SK-N-SH (cell line): ENCODE measurements at regions not wholly inside any gene's neighbourhood (a gene's known extent, or its start where the extent isn't known, plus 50 kb on each side); places are given as distances from the start of the nearest gene placed in this dataset.

Source experiments
- CHD2 ChIP-seq: fragments of 150-350 bp; IDR thresholded peaks from 2 replicates; pipeline ENCODE4 v1.6.1; 2018; ENCODE audit warnings: low read length; ENCODE audit not compliant: partially characterized antibody
- EP300 ChIP-seq, 2 experiments: IDR thresholded peaks; 2 replicates each; pipeline versions ENCODE4 v1.4.0 to v1.6.1; 2012; ENCODE audit warnings: borderline replicate concordance in 1 of 2, low read depth in 1 of 2, low read length in 1 of 2
- MXI1 ChIP-seq: IDR thresholded peaks from 2 replicates; pipeline ENCODE4 v1.6.1; 2012; ENCODE audit warnings: mild to moderate bottlenecking, low read depth, low read length, improper control_type of control experiment
- RCOR1 ChIP-seq: fragments of 150-350 bp; IDR thresholded peaks from 2 replicates; pipeline ENCODE4 v1.6.1; 2017; ENCODE audit warnings: antibody characterized with exemption, low read length
- REST ChIP-seq: IDR thresholded peaks from 2 replicates; pipeline ENCODE4 v1.6.1; 2012; ENCODE audit warnings: mild to moderate bottlenecking, low read depth, low read length, moderate library complexity
- SMC3 ChIP-seq: IDR thresholded peaks from 2 replicates; pipeline ENCODE4 v1.6.1; 2012; ENCODE audit warnings: low read depth, low read length, improper control_type of control experiment
- TAF1 ChIP-seq: IDR thresholded peaks from 2 replicates; pipeline ENCODE4 v1.6.1; 2012; ENCODE audit warnings: low read depth, mild to moderate bottlenecking, low read length, moderate library complexity, borderline replicate concordance
- TF ChIP-seq, protein P1 (sequence below): fragments of 200-600 bp; sonication (generic); IDR thresholded peaks from 2 replicates; pipeline ENCODE4 v1.6.1; 2017; ENCODE audit warnings: antibody characterized with exemption, mild to moderate bottlenecking, moderate library complexity
- TF ChIP-seq, protein P2 (sequence below): IDR thresholded peaks from 2 replicates; pipeline ENCODE4 v1.4.0; 2012; ENCODE audit warnings: low read depth, borderline replicate concordance
- TF ChIP-seq, protein P3 (sequence below): IDR thresholded peaks from 2 replicates; pipeline ENCODE4 v1.4.0; 2012; ENCODE audit warnings: low read depth

DNA sequence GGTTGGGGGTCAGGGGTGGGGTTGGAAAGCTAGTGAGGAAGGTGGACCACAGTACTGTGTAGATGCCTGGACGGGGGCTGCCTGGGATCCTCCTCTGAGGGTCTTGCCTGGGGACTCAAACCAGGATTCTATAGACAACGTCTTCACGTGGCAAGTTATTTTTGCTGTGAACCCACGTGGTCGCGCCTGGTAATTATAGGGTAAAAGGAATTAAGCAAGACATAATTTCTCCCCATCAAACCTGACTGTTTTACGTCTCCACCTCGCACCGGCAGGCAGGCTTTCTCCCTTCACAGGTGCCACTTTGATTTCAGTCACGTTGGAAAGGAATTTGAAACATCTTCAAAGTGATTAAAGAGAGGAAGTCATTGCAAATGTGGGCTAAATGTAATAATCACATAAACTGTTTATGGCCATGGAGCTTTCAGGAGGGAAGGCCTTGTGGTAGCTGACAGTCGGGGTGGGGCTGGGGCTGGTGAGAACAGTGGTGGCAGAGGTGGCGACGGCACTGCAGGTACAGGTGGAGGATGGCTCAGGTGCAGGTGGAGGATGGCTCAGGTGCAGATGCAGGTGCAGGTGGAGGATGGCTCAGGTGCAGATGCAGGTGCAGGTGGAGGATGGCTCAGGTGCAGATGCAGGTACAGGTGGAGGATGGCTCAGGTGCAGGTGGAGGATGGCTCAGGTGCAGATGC is 197.1 kb upstream of the NLRP1 start:
- TF ChIP-seq, protein P1, sequence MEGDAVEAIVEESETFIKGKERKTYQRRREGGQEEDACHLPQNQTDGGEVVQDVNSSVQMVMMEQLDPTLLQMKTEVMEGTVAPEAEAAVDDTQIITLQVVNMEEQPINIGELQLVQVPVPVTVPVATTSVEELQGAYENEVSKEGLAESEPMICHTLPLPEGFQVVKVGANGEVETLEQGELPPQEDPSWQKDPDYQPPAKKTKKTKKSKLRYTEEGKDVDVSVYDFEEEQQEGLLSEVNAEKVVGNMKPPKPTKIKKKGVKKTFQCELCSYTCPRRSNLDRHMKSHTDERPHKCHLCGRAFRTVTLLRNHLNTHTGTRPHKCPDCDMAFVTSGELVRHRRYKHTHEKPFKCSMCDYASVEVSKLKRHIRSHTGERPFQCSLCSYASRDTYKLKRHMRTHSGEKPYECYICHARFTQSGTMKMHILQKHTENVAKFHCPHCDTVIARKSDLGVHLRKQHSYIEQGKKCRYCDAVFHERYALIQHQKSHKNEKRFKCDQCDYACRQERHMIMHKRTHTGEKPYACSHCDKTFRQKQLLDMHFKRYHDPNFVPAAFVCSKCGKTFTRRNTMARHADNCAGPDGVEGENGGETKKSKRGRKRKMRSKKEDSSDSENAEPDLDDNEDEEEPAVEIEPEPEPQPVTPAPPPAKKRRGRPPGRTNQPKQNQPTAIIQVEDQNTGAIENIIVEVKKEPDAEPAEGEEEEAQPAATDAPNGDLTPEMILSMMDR, result no peak
- no peak for TF ChIP-seq RCOR1
- no peak for TF ChIP-seq SMC3
- TF ChIP-seq EP300 (IDR thresholded peaks at IDR 0.05; ENCODE audit: borderline replicate concordance in 1 of 2, low read depth in 1 of 2, low read length in 1 of 2), result no peak
- TF ChIP-seq TAF1, result no peak
- no peak for TF ChIP-seq REST
- TF ChIP-seq, protein P2, sequence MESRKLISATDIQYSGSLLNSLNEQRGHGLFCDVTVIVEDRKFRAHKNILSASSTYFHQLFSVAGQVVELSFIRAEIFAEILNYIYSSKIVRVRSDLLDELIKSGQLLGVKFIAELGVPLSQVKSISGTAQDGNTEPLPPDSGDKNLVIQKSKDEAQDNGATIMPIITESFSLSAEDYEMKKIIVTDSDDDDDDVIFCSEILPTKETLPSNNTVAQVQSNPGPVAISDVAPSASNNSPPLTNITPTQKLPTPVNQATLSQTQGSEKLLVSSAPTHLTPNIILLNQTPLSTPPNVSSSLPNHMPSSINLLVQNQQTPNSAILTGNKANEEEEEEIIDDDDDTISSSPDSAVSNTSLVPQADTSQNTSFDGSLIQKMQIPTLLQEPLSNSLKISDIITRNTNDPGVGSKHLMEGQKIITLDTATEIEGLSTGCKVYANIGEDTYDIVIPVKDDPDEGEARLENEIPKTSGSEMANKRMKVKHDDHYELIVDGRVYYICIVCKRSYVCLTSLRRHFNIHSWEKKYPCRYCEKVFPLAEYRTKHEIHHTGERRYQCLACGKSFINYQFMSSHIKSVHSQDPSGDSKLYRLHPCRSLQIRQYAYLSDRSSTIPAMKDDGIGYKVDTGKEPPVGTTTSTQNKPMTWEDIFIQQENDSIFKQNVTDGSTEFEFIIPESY, result no peak
- TF ChIP-seq MXI1, result no peak
- no peak for TF ChIP-seq CHD2
- TF ChIP-seq, protein P3, sequence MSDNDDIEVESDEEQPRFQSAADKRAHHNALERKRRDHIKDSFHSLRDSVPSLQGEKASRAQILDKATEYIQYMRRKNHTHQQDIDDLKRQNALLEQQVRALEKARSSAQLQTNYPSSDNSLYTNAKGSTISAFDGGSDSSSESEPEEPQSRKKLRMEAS, result no peak
